HEK293 (cell line): ENCODE measurements at regions not wholly inside any gene's neighbourhood (a gene's known extent, or its start where the extent isn't known, plus 50 kb on each side); places are given as distances from the start of the nearest gene placed in this dataset.

Experiments used
- CTCF ChIA-PET: fragments of 350-600 bp; formaldehyde crosslinking; extraction: SDS; loops from one replicate; lab custom pipeline; 2021; ENCODE audit warnings: antibody characterized with exemption; lab: Yijun Ruan, JAX
- POLR2A ChIA-PET: fragments of 300-600 bp; formaldehyde crosslinking; extraction: SDS; loops from one replicate; lab custom pipeline; 2020; ENCODE audit warnings: antibody characterized with exemption, inconsistent platforms; lab: Yijun Ruan, JAX
- H3K27ac ChIP-seq: fragments of 200-500 bp; sonication (Bioruptor generic); 2 replicates; pipeline ENCODE4 v1.5.1; 2014; ENCODE audit warnings: low read depth, low read length, control low read depth, inconsistent platforms; ENCODE audit errors: extremely low read depth
- H3K36me3 ChIP-seq, 2 experiments: fragments of 200-500 bp in 1 of 2; sonication (Bioruptor generic) in 1 of 2; 1 replicate in 1 of 2; 2 replicates in 1 of 2; pipeline ENCODE4 v1.5.1; 2014 to 2017; ENCODE audit warnings: inconsistent platforms in 2 of 2, low read length in 2 of 2; ENCODE audit not compliant: control insufficient read depth in 2 of 2, insufficient read depth in 1 of 2
- H3K4me1 ChIP-seq: fragments of 200-500 bp; sonication (Bioruptor generic); 2 replicates; pipeline ENCODE4 v1.5.1; 2014; ENCODE audit warnings: mild to moderate bottlenecking, low read length, inconsistent platforms; ENCODE audit not compliant: control insufficient read depth, insufficient read depth
- H3K4me3 ChIP-seq: 2 replicates; pipeline ENCODE4 v1.5.1; 2011; ENCODE audit warnings: low read depth, mild to moderate bottlenecking, control low read depth, low read length, moderate library complexity
- H3K9me3 ChIP-seq: fragments of 200-500 bp; sonication (Bioruptor generic); 2 replicates; pipeline ENCODE4 v1.5.1; 2014; ENCODE audit warnings: low read depth, low read length, inconsistent platforms; ENCODE audit not compliant: control insufficient read depth, insufficient read depth
- HOXA7 ChIP-seq: sonication (generic); formaldehyde crosslinking; IDR thresholded peaks from 2 replicates; pipeline ENCODE4 v1.8.1; 2022; ENCODE audit warnings: missing genetic modification reagents, borderline replicate concordance
- IKZF3 ChIP-seq: fragments of 450-650 bp; IDR thresholded peaks from 2 replicates; pipeline ENCODE4 v1.5.0; 2018; ENCODE audit warnings: missing biosample characterization, mild to moderate bottlenecking, missing genetic modification characterization, moderate library complexity
- MZF1 ChIP-seq: fragments of 450-650 bp; formaldehyde crosslinking; IDR thresholded peaks from 2 replicates; pipeline ENCODE4 v1.5.1; 2017; ENCODE audit warnings: missing biosample characterization, missing genetic modification characterization, borderline replicate concordance
- PRDM10 ChIP-seq: fragments of 450-650 bp; formaldehyde crosslinking; IDR thresholded peaks from 2 replicates; pipeline ENCODE4 v1.5.1; 2016; ENCODE audit warnings: missing biosample characterization, missing genetic modification characterization
- ZBTB17 ChIP-seq: fragments of 450-650 bp; formaldehyde crosslinking; IDR thresholded peaks from 2 replicates; pipeline ENCODE4 v1.5.1; 2016; ENCODE audit warnings: missing biosample characterization, missing genetic modification characterization
- ZBTB26 ChIP-seq: fragments of 450-650 bp; formaldehyde crosslinking; optimal IDR thresholded peaks from 2 replicates; pipeline ENCODE3; 2016; ENCODE audit warnings: missing biosample characterization, mild to moderate bottlenecking, missing genetic modification characterization
- ZBTB7A ChIP-seq: fragments of 450-650 bp; formaldehyde crosslinking; IDR thresholded peaks from 2 replicates; pipeline ENCODE4 v1.5.1; 2016; ENCODE audit warnings: low read depth, missing biosample characterization, missing genetic modification characterization
- ZFP41 ChIP-seq: fragments of 450-650 bp; formaldehyde crosslinking; IDR thresholded peaks from 2 replicates; pipeline ENCODE4 v1.5.1; 2016; ENCODE audit warnings: missing biosample characterization, missing genetic modification characterization, borderline replicate concordance
- ZNF140 ChIP-seq: fragments of 450-650 bp; formaldehyde crosslinking; IDR thresholded peaks from 2 replicates; pipeline ENCODE4 v1.5.1; 2016; ENCODE audit warnings: missing biosample characterization, missing genetic modification characterization
- ZNF2 ChIP-seq: fragments of 450-650 bp; formaldehyde crosslinking; IDR thresholded peaks from 2 replicates; pipeline ENCODE4 v1.5.1; 2016; ENCODE audit warnings: missing biosample characterization, missing genetic modification characterization
- ZNF248 ChIP-seq: fragments of 450-650 bp; formaldehyde crosslinking; IDR thresholded peaks from 2 replicates; pipeline ENCODE4 v1.5.1; 2017; ENCODE audit warnings: missing biosample characterization, missing genetic modification characterization
- ZNF274 ChIP-seq, 2 experiments: fragments of 200-500 bp in 1 of 2; fragments of 450-650 bp in 1 of 2; sonication (Bioruptor generic) in 1 of 2; formaldehyde crosslinking in 1 of 2; IDR thresholded peaks; 2 replicates each; pipeline versions ENCODE4 v1.5.1 to v1.6.1; 2014 to 2016; ENCODE audit warnings: borderline replicate concordance in 1 of 2, inconsistent platforms in 1 of 2, low read length in 1 of 2, missing biosample characterization in 1 of 2, missing genetic modification characterization in 1 of 2
- ZNF280C ChIP-seq: fragments of 450-650 bp; formaldehyde crosslinking; IDR thresholded peaks from 2 replicates; pipeline ENCODE4 v1.5.1; 2016; ENCODE audit warnings: missing biosample characterization, missing genetic modification characterization
- ZNF302 ChIP-seq: fragments of 450-650 bp; formaldehyde crosslinking; IDR thresholded peaks from 2 replicates; pipeline ENCODE4 v1.5.1; 2016; ENCODE audit warnings: missing biosample characterization, missing genetic modification characterization, low read depth
- ZNF324 ChIP-seq: fragments of 450-650 bp; formaldehyde crosslinking; IDR thresholded peaks from 2 replicates; pipeline ENCODE4 v1.5.1; 2016; ENCODE audit warnings: missing biosample characterization, missing genetic modification characterization
- ZNF350 ChIP-seq: fragments of 450-650 bp; formaldehyde crosslinking; IDR thresholded peaks from 2 replicates; pipeline ENCODE4 v1.5.0; 2017; ENCODE audit warnings: missing biosample characterization, mild to moderate bottlenecking, missing genetic modification characterization
- ZNF416 ChIP-seq: fragments of 450-650 bp; formaldehyde crosslinking; IDR thresholded peaks from 2 replicates; pipeline ENCODE4 v1.5.1; 2016; ENCODE audit warnings: missing biosample characterization, missing genetic modification characterization
- ZNF48 ChIP-seq: fragments of 450-650 bp; formaldehyde crosslinking; IDR thresholded peaks from 2 replicates; pipeline ENCODE4 v1.5.1; 2016; ENCODE audit warnings: missing biosample characterization, missing genetic modification characterization
- ZNF514 ChIP-seq: fragments of 450-650 bp; formaldehyde crosslinking; IDR thresholded peaks from 2 replicates; pipeline ENCODE4 v1.5.1; 2016; ENCODE audit warnings: missing biosample characterization, missing genetic modification characterization
- ZNF571 ChIP-seq: fragments of 450-650 bp; formaldehyde crosslinking; IDR thresholded peaks from 2 replicates; pipeline ENCODE4 v1.5.0; 2017; ENCODE audit warnings: missing biosample characterization, missing genetic modification characterization
- ZNF747 ChIP-seq: fragments of 450-650 bp; formaldehyde crosslinking; IDR thresholded peaks from 2 replicates; pipeline ENCODE4 v1.5.1; 2016; ENCODE audit warnings: missing biosample characterization, missing genetic modification characterization
- TF ChIP-seq, protein P1 (sequence below): fragments of 450-650 bp; formaldehyde crosslinking; IDR thresholded peaks from 2 replicates; pipeline ENCODE4 v1.5.1; 2017; ENCODE audit warnings: missing biosample characterization, missing genetic modification characterization
- TF ChIP-seq, protein P2 (sequence below): fragments of 450-650 bp; formaldehyde crosslinking; IDR thresholded peaks from 2 replicates; pipeline ENCODE4 v1.5.1; 2017; ENCODE audit warnings: missing biosample characterization, missing genetic modification characterization
- TF ChIP-seq, protein P3 (sequence below): fragments of 450-650 bp; formaldehyde crosslinking; IDR thresholded peaks from 2 replicates; pipeline ENCODE4 v1.5.1; 2016; ENCODE audit warnings: missing biosample characterization, missing genetic modification characterization

DNA sequence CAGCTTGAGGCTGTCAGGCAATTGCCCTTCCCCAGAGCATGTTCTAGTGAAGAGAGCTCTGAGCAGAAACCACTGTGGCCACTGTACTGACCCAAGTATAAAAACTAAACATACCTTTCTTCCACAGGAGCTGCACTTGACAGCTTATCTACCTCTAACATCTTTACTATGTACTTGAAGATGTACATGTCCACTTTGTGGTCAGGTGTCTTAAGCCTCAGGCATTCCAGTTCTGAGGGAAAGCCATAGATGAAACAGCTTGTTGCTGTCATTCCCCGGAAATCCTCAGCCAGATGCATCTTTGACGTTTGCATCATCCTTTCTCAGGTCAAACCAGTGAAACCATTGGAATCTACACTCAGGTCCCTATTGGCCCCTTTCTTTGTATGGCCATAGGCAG is 70.4 kb downstream of the CHRM3 start (continued):
- no peak for TF ChIP-seq ZNF280C (tag by site-specific recombination)

- POLR2A ChIA-PET, result no interaction called here
- no peaks in the 10 kb centered on the region for H3K4me1 ChIP-seq
- no peaks in the 10 kb centered on the region for H3K9me3 ChIP-seq
- H3K4me3 ChIP-seq, result no peak overlapping the region
- TF ChIP-seq, protein P1, sequence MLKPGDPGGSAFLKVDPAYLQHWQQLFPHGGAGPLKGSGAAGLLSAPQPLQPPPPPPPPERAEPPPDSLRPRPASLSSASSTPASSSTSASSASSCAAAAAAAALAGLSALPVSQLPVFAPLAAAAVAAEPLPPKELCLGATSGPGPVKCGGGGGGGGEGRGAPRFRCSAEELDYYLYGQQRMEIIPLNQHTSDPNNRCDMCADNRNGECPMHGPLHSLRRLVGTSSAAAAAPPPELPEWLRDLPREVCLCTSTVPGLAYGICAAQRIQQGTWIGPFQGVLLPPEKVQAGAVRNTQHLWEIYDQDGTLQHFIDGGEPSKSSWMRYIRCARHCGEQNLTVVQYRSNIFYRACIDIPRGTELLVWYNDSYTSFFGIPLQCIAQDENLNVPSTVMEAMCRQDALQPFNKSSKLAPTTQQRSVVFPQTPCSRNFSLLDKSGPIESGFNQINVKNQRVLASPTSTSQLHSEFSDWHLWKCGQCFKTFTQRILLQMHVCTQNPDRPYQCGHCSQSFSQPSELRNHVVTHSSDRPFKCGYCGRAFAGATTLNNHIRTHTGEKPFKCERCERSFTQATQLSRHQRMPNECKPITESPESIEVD (tag by site-specific recombination), result no peak
- TF ChIP-seq ZNF416 (tag by site-specific recombination) (no peak), ZFP41 (tag by site-specific recombination) (no peak), ZNF302 (tag by site-specific recombination) (no peak), ZNF324 (no peak), ZNF747 (tag by site-specific recombination) (no peak), ZNF350 (tag by site-specific recombination) (no peak), PRDM10 (no peak), ZNF140 (tag by site-specific recombination) (no peak), MZF1 (tag by site-specific recombination) (no peak), ZBTB7A (tag by site-specific recombination) (no peak)
- TF ChIP-seq, protein P2, sequence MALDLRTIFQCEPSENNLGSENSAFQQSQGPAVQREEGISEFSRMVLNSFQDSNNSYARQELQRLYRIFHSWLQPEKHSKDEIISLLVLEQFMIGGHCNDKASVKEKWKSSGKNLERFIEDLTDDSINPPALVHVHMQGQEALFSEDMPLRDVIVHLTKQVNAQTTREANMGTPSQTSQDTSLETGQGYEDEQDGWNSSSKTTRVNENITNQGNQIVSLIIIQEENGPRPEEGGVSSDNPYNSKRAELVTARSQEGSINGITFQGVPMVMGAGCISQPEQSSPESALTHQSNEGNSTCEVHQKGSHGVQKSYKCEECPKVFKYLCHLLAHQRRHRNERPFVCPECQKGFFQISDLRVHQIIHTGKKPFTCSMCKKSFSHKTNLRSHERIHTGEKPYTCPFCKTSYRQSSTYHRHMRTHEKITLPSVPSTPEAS (tag by site-specific recombination), result no peak
- TF ChIP-seq, all 188 proteins: peak for 0
- no peaks in the 10 kb centered on the region for H3K36me3 ChIP-seq
- no peak overlapping the region for H3K27ac ChIP-seq
- CTCF ChIA-PET, result no interaction called here
Observed at GRCh38 chr1:239457491-239458143, 71.2 kb downstream of the CHRM3 start.

- no peaks in the 10 kb centered on the region for H3K9me3 ChIP-seq
- H3K27ac ChIP-seq, result no peak overlapping the region
- ChIA-PET POLR2A (no interaction called here), CTCF (no interaction called here)
- H3K4me1 ChIP-seq, result no peaks in the 10 kb centered on the region
- H3K4me3 ChIP-seq, result no peak overlapping the region
- H3K36me3 ChIP-seq, result no peaks in the 10 kb centered on the region
- no peak for TF ChIP-seq ZNF514 (tag by site-specific recombination)
- TF ChIP-seq ZNF274 (IDR thresholded peaks at IDR 0.05; ENCODE audit: low read length), result no peak
- no peak for TF ChIP-seq ZNF274 (tag by site-specific recombination; IDR thresholded peaks at IDR 0.05; ENCODE audit: borderline replicate concordance)
- no peak for TF ChIP-seq ZNF248 (tag by site-specific recombination)
- TF ChIP-seq, protein P3, sequence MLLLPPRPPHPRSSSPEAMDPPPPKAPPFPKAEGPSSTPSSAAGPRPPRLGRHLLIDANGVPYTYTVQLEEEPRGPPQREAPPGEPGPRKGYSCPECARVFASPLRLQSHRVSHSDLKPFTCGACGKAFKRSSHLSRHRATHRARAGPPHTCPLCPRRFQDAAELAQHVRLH (tag by site-specific recombination), result no peak
- no peak for TF ChIP-seq ZNF48 (tag by site-specific recombination)
- no peak for TF ChIP-seq ZBTB17 (tag by site-specific recombination)
- no peak for TF ChIP-seq ZNF2
- no peak for TF ChIP-seq IKZF3
- no peak for TF ChIP-seq ZBTB26 (tag by site-specific recombination)
- no peak for TF ChIP-seq ZNF571 (tag by site-specific recombination)
- no peak for TF ChIP-seq HOXA7 (CRISPR knock-in tag)
Observed at GRCh38 chr1:239458144-239458500, 71.8 kb downstream of the CHRM3 start.
